ENCODE measurements at regions not wholly inside any gene's neighbourhood (a gene's known extent, or its start where the extent isn't known, plus 50 kb on each side); places are given as distances from the start of the nearest gene placed in this dataset.

GRCh38 chr1:63051886-63052285, 268.0 kb downstream of the ATG4C start:
- Histone ChIP-seq H3K27ac (replicated peaks) (no peak overlapping the region), H3K27me3 (ENCODE audit: insufficient read depth, poor library complexity, severe bottlenecking) (no peaks in the 10 kb centered on the region), H3K4me3 (replicated peaks; ENCODE audit: insufficient read depth, low read length) (no peak overlapping the region)
- no peak for DNase-seq (ENCODE audit: low read depth in 1 of 2, low spot score in 1 of 2)
- TF ChIP-seq GABPA (IDR thresholded peaks at IDR 0.05; ENCODE audit: low read depth) (no peak), POLR2AphosphoS5 (IDR thresholded peaks at IDR 0.05; ENCODE audit: low read depth) (no peak), REST (IDR thresholded peaks at IDR 0.05; ENCODE audit: insufficient replicate concordance, low read depth) (no peak), CTCF (IDR thresholded peaks at IDR 0.05; ENCODE audit: insufficient read depth, low read length) (no peak), SPI1 (IDR thresholded peaks at IDR 0.05; ENCODE audit: borderline replicate concordance, low read depth) (no peak)

GRCh38 chr1:63054184-63054583, 268.2 kb upstream of the FOXD3 start:
- TF ChIP-seq GABPA (IDR thresholded peaks at IDR 0.05; ENCODE audit: low read depth) (no peak), SPI1 (IDR thresholded peaks at IDR 0.05; ENCODE audit: borderline replicate concordance, low read depth) (no peak), POLR2AphosphoS5 (IDR thresholded peaks at IDR 0.05; ENCODE audit: low read depth) (no peak), CTCF (IDR thresholded peaks at IDR 0.05; ENCODE audit: insufficient read depth, low read length) (no peak), REST (IDR thresholded peaks at IDR 0.05; ENCODE audit: insufficient replicate concordance, low read depth) (no peak)
- H3K27ac ChIP-seq (replicated peaks): no peak overlapping the region
- no peaks in the 10 kb centered on the region for H3K27me3 ChIP-seq (ENCODE audit: insufficient read depth, poor library complexity, severe bottlenecking)
- no peak overlapping the region for H3K4me3 ChIP-seq (replicated peaks; ENCODE audit: insufficient read depth, low read length)
- DNase-seq (ENCODE audit: low read depth in 1 of 2, low spot score in 1 of 2): no peak

GRCh38 chr1:63063367-63063766, 259.0 kb upstream of the FOXD3 start:
- Histone ChIP-seq H3K4me3 (replicated peaks; ENCODE audit: insufficient read depth, low read length) (no peak overlapping the region), H3K27ac (replicated peaks) (no peak overlapping the region), H3K27me3 (ENCODE audit: insufficient read depth, poor library complexity, severe bottlenecking) (no peaks in the 10 kb centered on the region)
- TF ChIP-seq GABPA (IDR thresholded peaks at IDR 0.05; ENCODE audit: low read depth): no peak
- TF ChIP-seq POLR2AphosphoS5 (IDR thresholded peaks at IDR 0.05; ENCODE audit: low read depth): no peak
- no peak for TF ChIP-seq CTCF (IDR thresholded peaks at IDR 0.05; ENCODE audit: insufficient read depth, low read length)
- TF ChIP-seq REST (IDR thresholded peaks at IDR 0.05; ENCODE audit: insufficient replicate concordance, low read depth): no peak
- TF ChIP-seq SPI1 (IDR thresholded peaks at IDR 0.05; ENCODE audit: borderline replicate concordance, low read depth): no peak
- no peak for DNase-seq (ENCODE audit: low read depth in 1 of 2, low spot score in 1 of 2)
